Breast epithelium (tissue), 3 donors: ENCODE measurements at regions not wholly inside any gene's neighbourhood (a gene's known extent, or its start where the extent isn't known, plus 50 kb on each side); places are given as distances from the start of the nearest gene placed in this dataset.

ENCODE experiments used
- POLR2A ChIP-seq: fragments of 450-650 bp; IDR thresholded peaks from one replicate; pipeline ENCODE4 v1.6.1; 2016; ENCODE audit warnings: antibody characterized with exemption, mild to moderate bottlenecking, moderate library complexity
- TF ChIP-seq, protein P1 (sequence below), 3 donors: fragments of 450-650 bp; IDR thresholded peaks; one replicate each; pipeline ENCODE4 v1.5.1; 2016 to 2017; ENCODE audit warnings: antibody characterized with exemption in 3 of 3, mild to moderate bottlenecking in 3 of 3, moderate library complexity in 3 of 3

DNA sequence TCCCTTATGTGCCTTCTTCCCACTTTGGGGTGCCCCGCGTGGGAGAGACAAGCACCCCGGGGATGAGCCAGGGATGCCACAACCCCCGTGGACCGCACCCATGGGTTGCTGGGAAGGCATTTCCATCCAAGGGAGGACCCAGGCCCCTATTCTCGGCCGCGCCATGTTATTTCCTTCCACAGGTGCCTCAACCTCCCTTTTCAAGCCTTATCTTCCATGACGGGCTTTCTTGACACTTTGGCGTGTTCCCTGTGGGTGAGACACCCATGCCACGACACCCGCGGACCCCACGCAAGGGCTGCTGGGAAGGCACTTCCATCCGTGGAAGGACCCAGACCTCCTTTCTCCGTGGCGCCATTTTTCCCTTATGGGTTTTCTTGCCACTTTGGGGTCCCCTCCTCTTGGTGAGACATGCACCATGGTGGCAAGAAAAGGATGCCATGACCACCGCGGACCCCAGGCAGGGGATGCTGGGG is 269.2 kb downstream of the ALG10 start:
- no peak for TF ChIP-seq POLR2A
- TF ChIP-seq, protein P1, sequence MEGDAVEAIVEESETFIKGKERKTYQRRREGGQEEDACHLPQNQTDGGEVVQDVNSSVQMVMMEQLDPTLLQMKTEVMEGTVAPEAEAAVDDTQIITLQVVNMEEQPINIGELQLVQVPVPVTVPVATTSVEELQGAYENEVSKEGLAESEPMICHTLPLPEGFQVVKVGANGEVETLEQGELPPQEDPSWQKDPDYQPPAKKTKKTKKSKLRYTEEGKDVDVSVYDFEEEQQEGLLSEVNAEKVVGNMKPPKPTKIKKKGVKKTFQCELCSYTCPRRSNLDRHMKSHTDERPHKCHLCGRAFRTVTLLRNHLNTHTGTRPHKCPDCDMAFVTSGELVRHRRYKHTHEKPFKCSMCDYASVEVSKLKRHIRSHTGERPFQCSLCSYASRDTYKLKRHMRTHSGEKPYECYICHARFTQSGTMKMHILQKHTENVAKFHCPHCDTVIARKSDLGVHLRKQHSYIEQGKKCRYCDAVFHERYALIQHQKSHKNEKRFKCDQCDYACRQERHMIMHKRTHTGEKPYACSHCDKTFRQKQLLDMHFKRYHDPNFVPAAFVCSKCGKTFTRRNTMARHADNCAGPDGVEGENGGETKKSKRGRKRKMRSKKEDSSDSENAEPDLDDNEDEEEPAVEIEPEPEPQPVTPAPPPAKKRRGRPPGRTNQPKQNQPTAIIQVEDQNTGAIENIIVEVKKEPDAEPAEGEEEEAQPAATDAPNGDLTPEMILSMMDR (IDR thresholded peaks at IDR 0.05): no peak
